MM.1S (cell line): ENCODE measurements at regions not wholly inside any gene's neighbourhood (a gene's known extent, or its start where the extent isn't known, plus 50 kb on each side); places are given as distances from the start of the nearest gene placed in this dataset.

Source experiments
- DNase-seq: peaks from one replicate; pipeline ENCODE4 v3.0.0-alpha.2; 2015
- H2AFZ ChIP-seq: fragments of 300-600 bp; sonication (generic); 2 replicates; pipeline ENCODE4 v1.6.0; 2016; ENCODE audit warnings: antibody characterized with exemption, low read length
- H3F3A ChIP-seq: fragments of 300-600 bp; sonication (generic); 2 replicates; pipeline ENCODE4 v1.6.1; 2016; ENCODE audit warnings: mild to moderate bottlenecking, antibody characterized with exemption, low read length, moderate library complexity, mixed read lengths; ENCODE audit not compliant: insufficient read depth
- H3K27ac ChIP-seq: fragments of 300-600 bp; sonication (generic); 2 replicates; pipeline ENCODE4 v1.5.1; 2016; ENCODE audit warnings: mild to moderate bottlenecking, low read length
- H3K27me3 ChIP-seq: fragments of 300-600 bp; sonication (generic); replicated peaks from 2 replicates; pipeline ENCODE4 v1.6.0; 2016; ENCODE audit warnings: low read length; ENCODE audit not compliant: insufficient read depth
- H3K36me3 ChIP-seq: fragments of 300-600 bp; sonication (generic); replicated peaks from 2 replicates; pipeline ENCODE4 v1.6.1; 2016; ENCODE audit warnings: mild to moderate bottlenecking, low read length, mixed read lengths; ENCODE audit not compliant: insufficient read depth
- H3K4me1 ChIP-seq: fragments of 300-600 bp; sonication (generic); 2 replicates; pipeline ENCODE4 v1.6.1; 2016; ENCODE audit warnings: low read length, mixed read lengths
- H3K4me2 ChIP-seq: fragments of 300-600 bp; sonication (generic); 2 replicates; pipeline ENCODE4 v1.6.0; 2016; ENCODE audit warnings: low read depth, low read length
- H3K4me3 ChIP-seq: fragments of 300-600 bp; sonication (generic); 2 replicates; pipeline ENCODE4 v1.5.1; 2016; ENCODE audit warnings: low read length, mixed read lengths
- H3K79me2 ChIP-seq: fragments of 300-600 bp; sonication (generic); 2 replicates; pipeline ENCODE4 v1.6.1; 2016; ENCODE audit warnings: mixed run types, low read length, mixed read lengths
- H3K9ac ChIP-seq: fragments of 300-600 bp; sonication (generic); 2 replicates; pipeline ENCODE4 v1.6.1; 2016; ENCODE audit warnings: low read length, mixed read lengths
- H3K9me2 ChIP-seq: fragments of 300-600 bp; sonication (generic); replicated peaks from 2 replicates; pipeline ENCODE4 v1.6.1; 2016; ENCODE audit warnings: mild to moderate bottlenecking, low read length, mixed read lengths; ENCODE audit not compliant: insufficient read depth
- H3K9me3 ChIP-seq: fragments of 300-600 bp; sonication (generic); replicated peaks from 2 replicates; pipeline ENCODE4 v1.6.1; 2016; ENCODE audit warnings: mild to moderate bottlenecking, low read length, mixed read lengths; ENCODE audit not compliant: insufficient read depth
- H4K20me1 ChIP-seq: fragments of 300-600 bp; sonication (generic); 2 replicates; pipeline ENCODE4 v1.6.1; 2016; ENCODE audit warnings: mild to moderate bottlenecking, low read length, moderate library complexity, mixed read lengths; ENCODE audit not compliant: insufficient read depth
- CTCF ChIP-seq: fragments of 300-600 bp; sonication (generic); IDR thresholded peaks from 2 replicates; pipeline ENCODE4 v1.5.1; 2016; ENCODE audit warnings: antibody characterized with exemption, low read length, mixed read lengths
- EZH2 ChIP-seq: fragments of 300-600 bp; sonication (generic); optimal IDR thresholded peaks from 2 replicates; pipeline ENCODE3; 2017; ENCODE audit warnings: low read depth, mild to moderate bottlenecking, antibody characterized with exemption, low read length, mixed read lengths
- EZH2phosphoT487 ChIP-seq: fragments of 300-600 bp; sonication (generic); IDR thresholded peaks from 2 replicates; pipeline ENCODE4 v1.6.1; 2018; ENCODE audit warnings: antibody characterized with exemption, low read length

- H3K27me3 ChIP-seq, result no peaks in the 10 kb centered on the region
- H3K9me2 ChIP-seq, result no peaks in the 10 kb centered on the region
- H3K79me2 ChIP-seq, result no peaks in the 10 kb centered on the region
- H3K36me3 ChIP-seq, result no peaks in the 10 kb centered on the region
- H3K4me1 ChIP-seq, result no peaks in the 10 kb centered on the region
- no peak for DNase-seq
- H3K9ac ChIP-seq, result no peak overlapping the region
- no peak overlapping the region for H3K4me3 ChIP-seq
- H2AFZ ChIP-seq, result no peak overlapping the region
- H3K4me2 ChIP-seq, result no peak overlapping the region
- no peaks in the 10 kb centered on the region for H4K20me1 ChIP-seq
- no peak for TF ChIP-seq EZH2phosphoT487
- TF ChIP-seq CTCF, result no peak
- TF ChIP-seq EZH2, result no peak
- no peaks in the 10 kb centered on the region for H3K9me3 ChIP-seq
- no peak overlapping the region for H3K27ac ChIP-seq
- H3F3A ChIP-seq, result no peaks in the 10 kb centered on the region
Observed at GRCh38 chr10:130251766-130252165, 115.6 kb downstream of the GLRX3 start.

- no peak for DNase-seq
- H4K20me1 ChIP-seq, result no peaks in the 10 kb centered on the region
- no peak overlapping the region for H3K4me3 ChIP-seq
- H3K27me3 ChIP-seq, result no peaks in the 10 kb centered on the region
- H3K9ac ChIP-seq, result no peak overlapping the region
- no peaks in the 10 kb centered on the region for H3F3A ChIP-seq
- H3K9me3 ChIP-seq, result no peaks in the 10 kb centered on the region
- H3K9me2 ChIP-seq, result no peaks in the 10 kb centered on the region
- no peaks in the 10 kb centered on the region for H3K79me2 ChIP-seq
- H3K27ac ChIP-seq, result no peak overlapping the region
- TF ChIP-seq CTCF (no peak), EZH2phosphoT487 (no peak), EZH2 (no peak)
- no peaks in the 10 kb centered on the region for H3K36me3 ChIP-seq
- H2AFZ ChIP-seq, result no peak overlapping the region
- no peak overlapping the region for H3K4me2 ChIP-seq
- no peaks in the 10 kb centered on the region for H3K4me1 ChIP-seq
Observed at GRCh38 chr10:130254243-130254642, 118.1 kb downstream of the GLRX3 start.

GRCh38 chr10:130254662-130255061 lies 118.5 kb downstream of the GLRX3 start:
- H3F3A ChIP-seq, result no peaks in the 10 kb centered on the region
- no peaks in the 10 kb centered on the region for H3K79me2 ChIP-seq
- TF ChIP-seq EZH2phosphoT487 (no peak), CTCF (no peak), EZH2 (no peak)

More at GRCh38 chr10:130254662-130255061, 118.5 kb downstream of the GLRX3 start:
- Histone ChIP-seq H3K9ac (no peak overlapping the region), H3K4me3 (no peak overlapping the region), H3K27ac (no peak overlapping the region), H3K4me1 (no peaks in the 10 kb centered on the region), H2AFZ (no peak overlapping the region), H3K4me2 (no peak overlapping the region), H3K9me2 (no peaks in the 10 kb centered on the region), H3K9me3 (no peaks in the 10 kb centered on the region), H3K27me3 (no peaks in the 10 kb centered on the region), H4K20me1 (no peaks in the 10 kb centered on the region), H3K36me3 (no peaks in the 10 kb centered on the region)
- no peak for DNase-seq
